Stimulated activated CD8-positive, alpha-beta memory T cell treated with anti-CD3 and anti-CD28 coated beads, Interleukin-12 subunit alpha, Interleukin-12 subunit beta, amount 100 ng/mL, for 24 hours (primary cell): ENCODE measurements at regions not wholly inside any gene's neighbourhood (a gene's known extent, or its start where the extent isn't known, plus 50 kb on each side); places are given as distances from the start of the nearest gene placed in this dataset.

Experiments
- DNase-seq: peaks from one replicate; pipeline ENCODE4 v3.0.0-alpha.2; 2020; ENCODE audit errors: extremely low read depth

- no peak for DNase-seq
Observed at GRCh38 chr4:38311495-38312126, 351.4 kb downstream of the PTTG2 start.

- DNase-seq: no peak
Observed at GRCh38 chr4:38313175-38313574, 350.8 kb upstream of the KLF3 start.

DNA sequence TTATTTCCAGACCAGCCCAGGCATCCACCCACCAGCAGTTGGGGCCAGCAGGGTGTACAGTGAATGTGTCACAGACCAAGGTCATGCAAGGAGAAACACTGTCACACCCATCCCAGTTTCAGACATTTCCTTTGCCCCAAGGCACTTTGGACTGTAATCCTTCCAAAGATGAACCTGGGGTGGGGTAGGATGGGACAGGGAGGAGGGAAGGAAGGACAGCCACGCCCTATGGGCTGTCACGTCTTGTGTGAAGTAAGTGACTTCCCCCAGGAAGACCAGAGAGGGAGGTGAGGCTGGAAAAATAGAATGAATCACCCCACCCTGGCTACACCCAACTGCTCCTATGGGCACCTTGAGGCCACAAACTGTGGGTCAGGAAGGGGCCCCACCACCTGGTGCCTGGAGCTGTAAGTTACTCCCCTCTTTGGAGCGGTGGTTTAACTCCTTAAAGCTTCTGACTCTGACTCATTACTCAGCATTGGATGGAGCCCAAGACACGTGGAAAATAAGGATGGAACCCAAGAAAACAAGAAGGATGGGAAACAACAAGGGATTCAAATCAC is 349.9 kb upstream of the KLF3 start:
- no peak for DNase-seq

DNA sequence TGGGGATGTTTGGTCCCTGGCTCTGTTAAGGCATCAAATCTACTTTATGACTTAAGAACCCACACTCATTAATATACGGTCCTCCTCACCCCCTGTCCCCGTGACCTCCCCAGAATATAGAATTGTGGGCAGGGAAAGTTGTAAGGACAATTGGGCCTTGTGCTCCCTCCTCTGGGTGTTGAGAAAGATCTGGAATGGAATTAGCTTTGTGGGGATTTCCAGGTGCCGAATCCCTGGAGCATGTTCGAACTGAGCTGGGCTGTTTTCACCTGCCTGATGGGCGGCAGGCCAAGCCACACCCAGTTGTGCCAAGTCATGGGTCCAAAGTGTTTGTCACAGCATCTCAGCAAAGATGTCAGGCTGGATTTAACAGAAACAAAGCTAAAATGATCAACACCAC is 349.3 kb upstream of the KLF3 start:
- no peak for DNase-seq

- DNase-seq: no peak
Observed at GRCh38 chr4:38315286-38315685, 348.7 kb upstream of the KLF3 start.

- DNase-seq: no peak
Observed at GRCh38 chr4:38316045-38316444, 348.0 kb upstream of the KLF3 start.

- DNase-seq: no peak
Observed at GRCh38 chr4:38317041-38317674, 346.8 kb upstream of the KLF3 start.

DNA sequence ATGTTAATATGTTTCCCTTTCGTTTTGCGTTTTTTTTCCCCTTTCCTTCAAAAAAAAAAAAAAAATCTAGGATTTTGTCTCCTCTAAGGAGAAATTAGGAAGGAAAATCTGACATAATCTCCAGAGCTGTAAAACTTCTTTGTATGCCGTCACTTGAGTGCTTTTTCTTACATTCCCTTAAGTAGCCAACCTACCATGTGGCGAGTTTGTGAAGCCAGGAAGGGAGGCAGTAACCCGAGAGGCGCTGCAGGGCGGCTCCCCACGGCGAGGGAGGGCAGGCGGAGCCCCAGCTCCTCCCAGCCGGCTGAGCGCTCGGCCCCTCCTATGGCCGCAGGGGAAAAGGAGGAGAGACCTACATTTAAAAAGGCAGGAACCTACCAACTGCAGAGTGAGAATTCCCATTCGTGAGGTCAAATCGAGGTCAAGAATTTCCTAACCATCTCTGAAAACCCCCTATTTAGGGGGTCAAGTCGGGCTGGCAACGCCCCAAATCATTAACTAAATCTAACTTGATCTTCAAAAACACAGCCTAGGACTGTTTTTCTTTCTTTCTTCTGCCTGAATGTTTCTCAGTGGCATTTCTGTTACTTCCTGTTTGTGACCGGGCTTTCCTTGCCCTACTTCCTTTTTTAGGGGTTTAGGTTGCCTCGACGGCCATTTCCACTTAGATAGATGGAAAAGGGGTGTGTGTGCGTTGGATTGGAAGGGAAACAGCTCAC is 345.1 kb upstream of the KLF3 start:
- peak; percentile 44 for DNase-seq

- peak; percentile 74 for DNase-seq
Observed at GRCh38 chr4:38319456-38320342, 344.3 kb upstream of the KLF3 start.

GRCh38 chr4:38320343-38320695 is 343.7 kb upstream of the KLF3 start:
- DNase-seq: no peak

DNA sequence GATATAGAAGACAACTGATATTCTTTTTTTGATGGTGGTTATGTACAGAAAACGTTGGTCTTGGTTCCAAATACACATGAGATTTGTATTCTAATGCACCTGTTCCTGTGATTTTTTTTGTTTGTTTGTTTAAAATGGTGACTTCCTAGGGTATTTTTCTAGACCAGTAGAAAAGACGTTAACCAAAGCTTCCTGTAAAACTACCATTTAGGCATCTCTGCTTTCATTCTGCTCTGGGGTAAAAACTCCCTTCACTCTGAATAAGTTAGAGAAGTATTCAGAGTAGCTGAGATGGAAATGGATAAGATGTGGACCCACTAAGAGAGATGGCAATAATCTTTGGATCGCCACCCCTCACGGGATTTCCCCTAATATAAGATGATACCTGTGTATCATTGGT is 343.2 kb upstream of the KLF3 start:
- DNase-seq: no peak

GRCh38 chr4:38322714-38323113 is 341.3 kb upstream of the KLF3 start:
- DNase-seq: no peak

DNA sequence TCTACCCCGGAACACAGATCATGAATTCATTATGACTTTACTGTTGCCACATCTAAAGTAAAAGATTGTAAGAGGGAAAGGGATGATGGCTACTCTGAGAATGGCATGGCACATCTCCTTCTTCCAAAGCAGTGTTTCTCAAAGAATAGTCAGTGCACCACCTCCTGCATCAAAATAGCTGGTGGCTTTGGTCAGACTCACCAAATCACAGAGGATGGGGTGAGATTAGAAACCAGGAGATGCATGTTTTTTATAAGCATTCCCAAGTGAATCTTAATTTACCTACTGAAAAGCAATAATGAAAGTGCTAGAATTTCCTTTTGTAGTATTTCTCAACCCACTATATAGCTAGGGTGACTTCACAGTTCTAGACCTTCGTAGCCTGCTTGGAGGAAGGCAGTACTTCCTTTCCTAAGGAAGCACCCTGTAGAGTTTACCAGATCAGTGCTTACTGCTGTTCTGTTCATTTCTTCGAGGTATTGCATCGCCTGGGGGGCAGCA is 340.8 kb upstream of the KLF3 start:
- no peak for DNase-seq

DNA sequence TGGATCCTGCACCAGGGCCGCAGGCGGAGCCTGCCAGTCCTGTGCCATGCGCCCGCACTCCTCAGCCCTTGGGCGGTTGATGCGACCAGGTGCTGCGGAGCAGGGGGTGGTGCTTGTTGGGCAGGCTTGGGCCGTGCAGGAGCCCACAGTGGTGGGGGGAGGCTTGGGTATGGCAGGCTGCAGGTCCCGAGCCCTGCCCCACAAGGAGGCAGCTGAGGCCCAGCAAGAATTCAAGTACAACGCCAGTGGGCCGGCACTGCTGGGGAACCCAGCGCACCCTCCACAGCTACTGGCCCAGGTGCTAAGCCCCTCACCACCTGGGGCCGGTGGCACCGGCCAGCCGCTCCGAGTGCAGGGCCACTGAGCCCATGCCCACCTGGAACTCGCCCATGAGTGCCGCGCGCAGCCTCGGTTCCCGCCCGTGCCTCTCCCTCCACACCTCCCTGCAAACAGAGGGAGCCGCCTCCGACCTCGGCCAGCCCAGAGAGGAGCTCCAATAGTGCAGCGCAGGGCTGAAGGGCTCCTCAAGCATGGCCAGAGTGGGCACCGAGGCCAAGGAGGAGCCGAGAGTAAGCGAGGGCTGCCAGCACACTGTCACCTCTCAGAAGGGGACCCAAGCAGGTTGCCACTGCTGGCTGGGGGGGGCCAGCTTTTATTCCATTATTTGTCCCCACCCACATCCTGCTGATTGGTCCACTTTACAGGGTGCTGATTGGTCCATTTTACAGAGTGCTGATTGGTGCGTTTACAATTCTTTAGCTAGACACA is 339.0 kb upstream of the KLF3 start:
- DNase-seq: no peak

DNA sequence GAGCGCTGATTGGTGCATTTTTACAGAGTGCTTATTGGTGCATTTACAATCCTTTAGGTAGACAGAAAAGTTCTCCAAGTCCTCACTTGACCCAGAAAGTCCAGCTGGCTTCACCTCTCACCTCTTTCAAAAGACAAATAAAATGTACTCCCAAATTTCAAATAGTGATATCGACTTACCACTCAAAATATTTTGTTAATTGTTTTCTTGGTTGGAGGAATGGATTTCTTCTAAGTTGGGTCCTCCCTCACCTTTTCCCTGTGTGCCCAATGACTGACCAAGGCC is 338.4 kb upstream of the KLF3 start:
- DNase-seq: no peak

DNA sequence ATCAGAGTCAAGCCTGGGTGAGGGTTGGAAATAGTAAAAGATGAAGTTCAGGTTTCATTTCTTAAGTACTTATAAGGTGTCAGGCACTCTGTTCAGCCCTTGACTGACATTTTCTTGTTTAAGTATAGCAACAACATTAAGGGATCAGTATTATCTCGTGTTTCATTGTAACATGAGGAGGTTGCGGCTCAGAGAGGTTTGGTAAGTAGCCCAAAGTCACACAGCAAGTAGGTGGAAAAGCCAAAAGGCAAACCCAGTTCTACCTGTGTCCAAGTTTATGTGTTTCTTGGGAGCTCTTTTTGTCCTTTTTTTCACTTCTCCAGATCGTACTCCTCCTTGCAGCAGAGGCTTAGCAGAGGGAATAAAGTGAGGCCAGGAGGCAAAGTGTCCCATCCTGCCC is 337.5 kb upstream of the KLF3 start:
- DNase-seq: no peak

GRCh38 chr4:38327174-38327573 is 336.8 kb upstream of the KLF3 start:
- no peak for DNase-seq

DNA sequence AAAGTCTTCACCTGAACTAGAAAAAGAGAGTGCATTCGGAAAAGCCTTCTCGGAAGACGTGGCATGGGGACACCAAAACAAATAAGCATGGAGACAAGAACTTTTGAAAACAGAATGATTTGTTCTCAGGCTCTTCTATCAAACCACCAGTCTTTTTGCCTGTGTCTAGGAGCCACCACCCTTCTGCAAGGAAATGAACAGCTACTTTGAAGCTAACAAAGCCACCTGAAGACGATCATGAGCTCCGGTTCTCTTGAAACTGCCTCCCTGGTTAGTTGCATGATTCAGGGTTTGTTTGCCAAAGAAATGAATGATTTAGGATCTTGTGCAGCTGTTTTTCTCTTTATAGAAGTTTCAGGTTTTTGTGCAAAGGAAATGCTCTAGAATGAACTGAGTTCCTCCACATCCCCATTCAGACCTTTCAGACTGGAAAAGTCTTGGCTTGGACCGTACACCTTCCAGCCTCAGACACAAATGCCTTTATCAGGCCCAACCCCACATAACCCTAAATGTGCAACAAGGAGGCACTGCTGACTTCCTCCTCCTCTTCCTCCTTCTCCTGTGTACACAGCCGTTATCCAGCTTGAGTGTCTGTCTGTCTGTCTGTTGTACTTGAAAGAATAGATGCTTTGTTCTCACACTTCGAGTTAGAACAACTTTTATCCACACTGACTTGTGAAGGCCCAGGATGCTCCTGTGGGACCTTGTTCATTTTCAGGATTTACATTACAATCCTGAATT is 334.8 kb upstream of the KLF3 start:
- no peak for DNase-seq

GRCh38 chr4:38330321-38330720 is 333.7 kb upstream of the KLF3 start:
- DNase-seq: no peak

- no peak for DNase-seq
Observed at GRCh38 chr4:38330936-38331335, 333.1 kb upstream of the KLF3 start.

DNA sequence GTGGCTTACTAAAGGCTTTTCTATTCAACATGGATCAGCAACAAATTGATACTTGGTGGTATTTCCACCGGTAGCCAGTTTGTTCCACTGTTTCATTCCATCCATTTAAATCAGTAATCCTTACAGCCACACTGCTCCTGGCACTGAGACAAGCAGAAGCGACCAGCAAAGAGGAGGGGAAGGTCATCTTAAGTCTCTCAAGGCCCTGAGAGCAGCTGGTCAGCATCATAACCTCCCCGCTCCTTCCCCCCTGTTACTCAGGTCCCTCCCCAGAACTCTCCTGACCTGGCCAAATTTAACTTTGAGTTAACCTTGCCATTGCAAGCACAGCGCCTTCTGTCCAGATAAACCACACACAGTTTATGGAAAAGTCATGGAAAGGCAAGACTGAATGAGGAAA is 331.3 kb upstream of the KLF3 start:
- no peak for DNase-seq
